Left forelimb (tissue), 1 donor: ENCODE measurements at regions not wholly inside any gene's neighbourhood (a gene's known extent, or its start where the extent isn't known, plus 50 kb on each side); places are given as distances from the start of the nearest gene placed in this dataset.

Experiments used
- DNase-seq: peaks from one replicate; pipeline ENCODE4 v3.0.0-alpha.2; 2018; ENCODE audit warnings: low spot score

DNA sequence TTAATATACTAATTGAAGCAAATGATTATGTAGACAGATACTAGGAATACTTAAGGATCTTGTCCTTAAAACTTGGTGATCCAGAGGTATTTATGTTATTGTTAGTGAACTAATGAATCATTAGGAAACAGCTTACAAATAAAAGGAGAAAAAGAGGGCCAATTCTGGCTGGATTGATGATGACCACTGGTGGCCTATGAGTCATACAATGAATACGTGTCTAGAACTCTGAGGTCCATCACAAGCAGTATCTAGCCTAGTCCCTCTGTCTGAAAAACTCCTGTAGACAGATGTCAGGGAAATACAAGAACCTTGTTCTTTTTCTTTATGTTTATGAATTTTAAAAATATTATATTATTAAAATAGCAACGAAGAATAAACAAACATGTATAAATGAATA, 51.7 kb upstream of the RTL1 start:
- no peak for DNase-seq

DNA sequence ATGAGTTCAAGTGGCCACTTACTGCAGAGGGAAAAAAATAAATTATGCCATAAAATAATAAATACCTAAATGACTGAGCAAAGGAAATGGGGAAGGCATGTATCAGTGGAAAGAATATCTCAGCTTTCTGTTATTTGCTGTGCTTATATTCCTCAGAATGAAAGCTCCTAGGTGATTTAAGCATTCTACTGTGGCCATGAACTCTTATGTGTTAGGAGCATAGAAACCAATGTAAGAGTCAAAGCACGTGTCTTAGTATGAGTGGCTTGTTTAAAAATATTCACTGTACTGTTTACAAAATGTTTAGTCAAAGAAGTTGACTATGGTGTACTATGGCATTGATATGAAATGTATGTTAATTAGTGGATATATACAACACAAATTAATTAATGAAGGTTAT, 59.0 kb upstream of the RTL1 start:
- no peak for DNase-seq

DNA sequence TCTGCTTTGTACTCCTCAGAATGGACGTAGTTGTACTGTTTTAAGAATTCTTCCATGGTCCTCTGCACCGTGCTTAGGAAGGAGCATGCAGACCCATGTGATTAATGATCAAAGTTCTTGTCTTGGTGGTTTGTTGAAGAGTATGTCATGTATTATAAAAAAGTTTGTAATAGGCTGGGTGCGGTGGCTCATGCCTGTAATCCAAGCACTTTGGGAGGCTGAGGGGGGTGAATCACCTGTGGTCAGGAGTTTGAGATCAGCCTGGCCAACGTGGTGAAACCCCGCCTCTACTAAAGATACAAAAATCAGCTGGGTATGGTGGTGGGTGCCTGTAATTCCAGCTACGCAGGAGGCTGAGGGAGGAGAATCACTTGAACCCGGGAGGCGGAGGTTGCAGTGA, 61.8 kb upstream of the RTL1 start:
- no peak for DNase-seq

DNA sequence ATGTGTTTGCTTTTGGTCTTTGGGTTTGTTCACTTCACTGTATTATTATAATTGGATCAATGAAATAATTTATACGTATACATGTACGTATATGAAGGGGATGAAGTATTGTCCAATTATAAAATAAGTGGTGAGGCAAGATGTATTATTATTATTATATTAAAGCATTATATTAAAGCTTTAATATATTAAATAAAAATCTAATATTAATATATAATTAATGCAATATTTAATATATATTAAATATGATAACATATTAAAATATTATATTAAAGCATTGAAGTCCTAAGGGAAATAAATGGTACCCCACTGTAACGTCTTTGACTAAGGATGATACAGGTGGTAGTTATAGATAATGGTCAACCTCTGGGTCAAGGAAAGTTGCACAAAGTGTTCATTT, 63.7 kb upstream of the RTL1 start:
- no peak for DNase-seq

DNA sequence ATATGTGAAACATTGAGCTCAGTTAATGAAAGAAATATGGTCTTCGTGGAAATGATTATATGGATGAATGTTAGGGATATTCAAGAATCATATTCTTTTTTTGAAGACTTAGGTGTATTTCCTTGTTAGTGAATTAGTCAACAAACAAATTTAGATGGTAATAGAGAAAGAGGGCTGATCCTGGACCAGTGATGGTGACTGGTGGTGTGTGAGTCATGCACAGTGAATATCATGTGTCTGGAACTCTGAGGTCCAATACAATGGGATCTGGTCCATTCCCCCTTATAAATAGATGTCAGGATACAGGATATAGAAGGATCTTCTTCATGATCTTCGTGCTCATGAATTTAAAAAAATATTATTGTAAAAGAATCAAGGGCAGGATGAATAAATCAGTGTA, 64.4 kb upstream of the RTL1 start:
- DNase-seq, result no peak

DNA sequence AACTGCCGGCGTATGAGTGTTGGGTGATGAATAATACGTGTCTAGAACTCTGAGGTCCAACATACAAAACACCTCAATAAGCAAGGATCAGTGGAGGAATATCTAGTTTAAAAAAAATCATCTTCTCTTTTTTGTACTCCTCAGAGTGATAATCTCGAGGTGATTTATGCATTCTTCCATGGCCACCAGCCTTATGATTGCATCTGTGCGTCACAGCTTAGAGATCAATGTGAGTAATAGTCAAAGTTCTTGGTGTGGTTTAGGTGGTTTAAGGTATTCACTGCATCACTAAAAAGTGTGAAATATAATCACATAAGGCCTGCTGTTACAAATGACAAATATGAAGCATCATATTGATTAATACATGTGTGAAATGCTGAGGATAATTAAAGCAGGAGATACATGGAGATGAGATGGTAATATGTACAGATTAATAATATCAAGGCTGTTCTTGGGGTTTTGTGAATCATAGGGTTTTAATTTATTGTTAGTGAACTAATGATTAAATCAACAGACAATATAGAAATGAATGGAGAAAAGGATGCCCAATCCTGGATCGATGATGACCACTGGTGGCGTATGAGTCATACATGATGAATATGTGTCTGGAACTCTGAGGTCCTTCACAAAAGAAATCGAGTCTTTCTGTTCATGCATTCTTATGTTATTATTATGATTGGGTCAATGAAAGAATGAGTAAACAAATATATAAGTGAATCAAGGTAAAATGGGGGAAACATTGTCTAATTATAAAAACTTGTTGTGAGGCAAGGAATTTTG, 68.8 kb upstream of the RTL1 start:
- DNase-seq, result no peak

DNA sequence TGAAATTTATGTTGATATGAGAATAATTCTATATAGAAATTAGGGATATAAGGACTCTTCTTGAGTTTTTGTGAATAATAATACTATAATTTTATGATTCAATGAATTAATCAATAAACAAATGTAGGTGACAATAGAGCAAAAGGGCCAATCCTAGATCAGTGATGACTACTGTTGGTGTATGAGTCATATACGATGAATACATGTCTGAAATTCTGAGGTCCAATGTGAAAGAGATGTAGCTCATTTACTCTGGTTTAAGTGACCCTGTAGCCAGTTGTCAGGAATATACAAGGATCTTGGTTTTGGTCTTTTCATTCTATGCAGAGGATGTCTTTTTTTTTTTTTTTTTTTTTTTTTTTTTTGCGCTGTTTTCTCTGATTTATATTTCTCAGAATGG, 72.1 kb upstream of the RTL1 start:
- no peak for DNase-seq

DNA sequence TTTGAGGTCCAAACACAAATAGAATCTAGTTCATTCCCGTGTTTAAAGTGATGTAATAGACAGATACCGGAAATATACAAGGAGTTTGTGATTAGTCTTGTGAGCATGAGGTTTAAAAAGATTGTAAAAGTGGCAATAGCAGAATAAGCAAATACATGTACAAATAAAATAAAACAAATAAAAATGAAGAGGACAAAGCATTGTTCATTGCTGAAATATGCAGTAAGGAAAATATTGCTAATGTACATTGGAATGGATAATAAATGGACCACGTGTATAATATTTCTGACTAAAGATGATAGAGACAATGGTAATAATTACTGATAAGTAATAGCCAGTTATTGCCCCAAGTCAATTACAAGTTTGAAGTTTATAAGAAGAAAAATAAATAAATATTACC, 75.6 kb upstream of the RTL1 start:
- no peak for DNase-seq

DNA sequence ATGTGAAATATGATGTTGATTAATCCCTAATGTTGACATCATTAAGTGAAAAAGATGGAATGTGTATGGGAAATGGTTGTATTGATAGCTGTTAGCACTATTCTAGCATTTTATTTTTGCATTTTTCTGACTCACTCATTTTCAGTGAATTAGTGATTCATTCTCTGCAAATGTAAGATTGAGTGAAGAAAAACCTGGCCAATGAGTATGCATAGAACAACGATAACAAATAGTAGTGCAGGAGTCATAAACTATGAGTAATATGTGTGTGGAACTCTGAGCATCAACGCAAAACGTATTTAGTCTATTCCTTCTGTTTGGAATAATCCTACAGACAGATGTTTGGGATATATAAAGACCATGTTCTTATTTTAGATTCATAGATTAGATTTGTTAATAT, 76.3 kb upstream of the RTL1 start:
- DNase-seq, result no peak

DNA sequence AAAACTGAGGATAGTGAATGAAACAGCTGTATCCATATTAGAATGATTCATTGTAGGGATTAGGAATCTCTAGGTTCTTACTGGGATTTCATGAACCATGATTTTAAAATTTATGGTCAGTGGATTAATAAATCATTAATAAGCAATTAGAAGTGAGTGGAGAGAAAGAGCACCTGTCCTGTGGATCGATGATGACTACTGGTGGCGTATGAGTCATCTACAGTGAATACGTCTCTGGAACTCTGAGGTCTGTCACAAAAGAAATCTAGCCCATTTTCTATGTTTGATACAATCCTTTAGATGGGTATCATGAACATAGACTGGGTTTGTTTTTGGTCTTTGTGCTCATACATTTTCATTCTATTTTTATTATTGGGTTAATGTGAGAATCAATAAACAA, 77.3 kb upstream of the RTL1 start:
- no peak for DNase-seq

DNA sequence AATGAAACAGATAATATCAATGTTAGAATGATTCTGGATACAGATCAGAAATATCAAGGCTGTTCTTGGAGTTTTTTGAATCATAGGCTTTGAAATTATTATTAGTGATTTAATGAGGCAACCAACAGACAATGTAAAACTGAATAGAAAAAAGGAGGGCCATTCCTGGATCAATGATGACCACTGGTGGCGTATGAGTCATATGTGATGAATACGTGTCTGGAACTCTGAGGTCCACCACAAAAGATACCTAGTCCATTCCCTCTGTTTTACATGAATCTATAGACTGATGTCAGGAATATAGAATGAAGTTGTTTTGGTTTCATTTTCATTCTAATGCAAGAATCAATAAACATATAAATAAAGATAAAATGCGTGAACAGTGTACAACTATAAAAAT, 78.3 kb upstream of the RTL1 start:
- DNase-seq, result no peak

DNA sequence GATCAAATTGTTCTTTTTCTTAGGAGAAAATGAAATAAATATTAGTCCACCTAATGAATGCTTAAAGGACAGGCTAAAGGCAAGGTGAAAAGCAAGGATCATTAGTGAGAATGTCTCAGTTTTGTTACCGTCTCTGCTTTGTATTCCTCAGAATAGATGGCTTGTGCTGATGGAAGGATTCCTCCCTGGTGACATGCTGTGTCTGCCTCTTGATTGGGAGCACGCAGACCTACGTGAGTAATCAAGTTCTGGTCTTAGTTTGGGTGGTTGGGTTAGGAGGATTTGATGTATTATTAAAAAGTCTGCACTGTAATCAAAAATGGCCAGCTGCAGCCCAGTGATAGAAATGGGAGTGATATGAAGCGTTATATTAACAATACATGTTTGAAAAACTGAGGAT, 78.8 kb upstream of the RTL1 start:
- no peak for DNase-seq

DNA sequence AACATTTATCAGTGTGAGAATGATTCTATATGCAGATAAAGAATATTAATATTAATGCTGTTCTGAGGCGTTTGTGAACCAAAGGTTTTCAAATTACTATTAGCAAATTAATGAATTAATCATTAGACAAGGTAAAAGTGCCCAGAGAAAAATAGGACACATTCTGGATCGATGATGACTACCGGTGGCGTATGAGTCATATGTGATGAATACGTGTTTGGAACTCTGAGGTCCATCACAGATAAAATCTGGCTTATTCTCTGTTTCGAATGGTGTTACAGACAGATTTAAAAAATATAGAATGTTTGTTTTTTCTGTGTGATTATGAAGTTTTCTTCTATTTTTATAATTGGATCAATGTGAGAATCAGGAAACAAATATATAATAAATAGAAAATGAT, 79.2 kb upstream of the RTL1 start:
- no peak for DNase-seq

DNA sequence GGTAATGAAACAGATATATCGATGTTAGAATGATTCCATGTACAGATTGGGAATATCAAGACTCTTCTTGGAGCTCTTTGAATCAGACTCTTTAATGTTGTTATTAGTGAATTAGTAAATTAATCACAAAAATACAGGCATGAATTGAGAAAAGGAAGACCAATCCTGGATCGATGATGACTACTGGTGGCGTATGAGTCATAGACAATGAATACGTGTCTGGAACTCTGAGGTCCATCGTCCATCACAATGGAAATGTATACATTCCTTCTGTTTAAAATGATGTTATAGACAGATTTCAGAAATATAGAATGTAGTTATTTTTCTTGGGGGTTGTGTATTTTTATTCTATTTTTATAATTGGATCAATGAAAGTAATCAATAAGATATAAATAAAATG, 80.2 kb upstream of the RTL1 start:
- no peak for DNase-seq

DNA sequence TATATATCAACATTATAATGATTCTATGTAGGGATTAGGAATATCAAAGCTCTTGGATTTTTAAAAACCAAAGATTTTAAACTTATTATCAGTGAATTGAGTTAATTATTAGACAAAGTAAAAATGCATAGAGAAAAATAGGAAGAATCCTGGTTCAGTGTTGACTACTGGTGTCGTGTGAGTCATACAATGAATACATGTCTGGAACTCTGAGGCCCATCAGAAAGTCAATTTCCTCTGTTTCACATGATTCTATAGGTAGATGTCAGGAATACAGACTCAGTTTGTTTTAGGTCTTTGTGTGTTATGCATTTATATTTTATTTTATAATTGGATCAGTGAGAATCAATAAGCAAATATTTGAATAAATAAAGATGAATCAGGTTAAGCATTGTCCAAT, 84.5 kb upstream of the RTL1 start:
- DNase-seq, result no peak

DNA sequence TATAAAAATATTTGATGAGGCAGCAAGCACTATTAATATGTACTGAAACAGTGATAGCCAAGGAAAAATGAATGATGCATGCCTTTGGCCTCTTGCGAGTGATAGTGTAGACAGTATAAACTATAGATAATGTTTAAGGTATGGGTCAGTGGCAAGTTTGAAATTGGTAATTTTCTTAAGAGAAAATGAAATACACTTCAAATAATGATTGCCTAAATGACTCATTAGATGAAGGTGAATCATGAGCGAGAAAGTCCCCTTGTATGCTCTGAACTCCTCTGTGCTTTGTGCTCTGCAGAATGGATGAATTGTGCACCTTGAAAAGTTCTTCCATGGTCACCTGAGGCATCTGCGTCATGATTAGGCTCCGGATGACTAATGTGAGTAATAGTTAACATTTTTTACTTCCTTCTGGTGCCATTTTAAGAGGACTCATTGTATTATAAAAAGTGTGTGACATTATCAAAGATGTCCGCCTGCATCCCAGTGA, 84.9 kb upstream of the RTL1 start:
- no peak for DNase-seq

DNA sequence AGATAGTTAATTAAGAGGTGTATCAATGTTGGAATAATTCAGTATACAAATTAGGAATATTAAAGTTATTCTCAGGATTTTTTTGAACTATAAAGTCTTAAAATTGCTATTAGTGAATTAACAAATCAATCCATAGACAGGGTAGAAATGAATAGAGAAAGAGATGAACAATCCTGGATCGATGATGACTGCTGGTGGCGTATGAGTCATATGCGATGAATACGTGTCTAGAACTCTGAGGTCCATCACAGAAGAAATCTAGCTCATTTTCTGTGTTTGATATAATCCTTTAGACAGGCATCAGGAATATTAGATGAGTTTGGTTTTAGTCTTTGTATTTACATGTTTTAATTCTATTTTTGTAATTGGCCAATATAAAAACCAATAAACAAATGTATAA, 85.4 kb upstream of the RTL1 start:
- no peak for DNase-seq

DNA sequence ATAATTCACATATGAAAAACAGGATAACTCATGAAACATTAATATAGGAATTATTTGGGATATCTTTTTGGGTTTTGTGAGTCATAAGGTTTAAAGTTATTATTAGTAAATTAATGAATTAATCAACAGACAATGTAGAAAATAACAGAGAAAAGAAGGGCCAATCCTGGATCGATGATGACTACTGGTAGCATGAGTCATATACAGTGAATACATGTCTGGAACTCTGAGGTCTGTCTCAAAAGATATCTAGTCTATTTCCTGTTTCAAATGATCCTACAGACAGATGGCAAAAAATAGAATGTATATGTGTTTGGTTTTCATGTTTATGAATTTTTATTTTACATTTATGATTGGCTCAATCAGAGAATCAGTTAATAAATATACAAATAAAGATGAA, 86.4 kb upstream of the RTL1 start:
- DNase-seq, result no peak

DNA sequence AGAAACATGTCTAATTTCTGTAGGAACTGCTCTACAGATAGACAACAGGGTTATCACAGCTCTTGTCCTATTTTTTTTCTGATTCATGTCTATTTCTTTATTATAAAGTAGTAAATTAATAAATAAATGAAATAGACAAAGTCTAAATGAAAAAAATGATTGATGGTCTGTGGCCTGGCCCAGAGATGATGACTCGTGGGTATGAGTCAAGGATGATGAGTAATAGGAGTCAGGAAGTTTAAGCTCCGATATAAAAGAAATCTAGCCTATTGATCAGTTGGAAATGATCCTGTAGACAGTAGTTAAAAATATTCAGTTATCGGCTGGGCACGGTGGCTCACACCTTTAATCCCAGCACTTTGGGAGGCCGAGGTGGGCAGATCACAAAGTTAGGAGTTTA, 90.6 kb upstream of the RTL1 start:
- no peak for DNase-seq

DNA sequence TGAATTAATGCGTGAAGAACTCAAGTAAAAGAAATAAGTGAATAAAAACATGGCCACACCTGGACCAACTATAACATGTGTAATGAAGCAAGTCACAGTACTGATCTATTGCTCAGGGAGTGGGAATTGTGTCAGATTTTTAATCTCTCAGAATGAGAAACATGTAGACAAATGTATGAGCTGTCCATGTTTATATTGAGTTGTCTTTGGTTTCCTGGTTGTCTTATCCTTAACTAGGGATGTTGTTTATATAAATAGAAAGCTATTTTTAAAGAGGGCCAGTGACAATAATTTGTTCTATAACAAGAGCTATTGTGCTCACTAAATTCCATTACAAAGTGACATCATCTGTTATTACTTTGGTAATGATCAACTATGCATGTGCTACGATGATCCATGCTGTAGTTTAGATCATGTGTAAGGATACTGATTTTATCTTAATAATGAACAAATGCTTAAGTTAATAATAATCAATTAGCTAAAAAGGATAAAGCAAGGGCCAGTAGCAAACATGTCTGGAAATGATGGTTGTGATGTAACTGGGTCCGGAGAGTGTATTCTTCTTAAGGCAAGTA, 91.3 kb upstream of the RTL1 start:
- no peak for DNase-seq

DNA sequence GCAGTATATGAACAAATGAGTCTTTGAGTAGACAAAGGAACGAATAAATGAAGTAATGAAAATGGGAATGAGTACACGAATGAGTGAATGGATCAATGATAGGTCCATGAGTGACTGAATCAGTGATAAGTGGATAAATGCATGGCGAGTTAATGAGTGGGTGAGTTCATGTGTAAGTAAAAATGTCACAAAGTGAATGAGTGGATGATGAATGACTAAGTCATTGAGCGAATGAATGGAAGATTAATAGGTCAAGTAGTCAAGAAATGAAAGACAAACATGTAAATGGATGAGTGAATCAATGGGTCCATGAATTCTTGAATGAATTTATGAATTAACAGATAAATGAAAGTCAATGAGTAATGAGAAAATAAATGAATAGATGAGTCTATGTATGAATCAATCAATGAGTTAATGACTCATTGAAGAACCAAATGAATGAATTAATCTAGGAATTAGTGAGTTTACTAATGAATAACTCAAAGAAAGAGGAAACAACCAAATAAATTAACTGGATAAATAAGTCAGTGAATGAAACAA, 97.3 kb upstream of the RTL1 start:
- no peak for DNase-seq

DNA sequence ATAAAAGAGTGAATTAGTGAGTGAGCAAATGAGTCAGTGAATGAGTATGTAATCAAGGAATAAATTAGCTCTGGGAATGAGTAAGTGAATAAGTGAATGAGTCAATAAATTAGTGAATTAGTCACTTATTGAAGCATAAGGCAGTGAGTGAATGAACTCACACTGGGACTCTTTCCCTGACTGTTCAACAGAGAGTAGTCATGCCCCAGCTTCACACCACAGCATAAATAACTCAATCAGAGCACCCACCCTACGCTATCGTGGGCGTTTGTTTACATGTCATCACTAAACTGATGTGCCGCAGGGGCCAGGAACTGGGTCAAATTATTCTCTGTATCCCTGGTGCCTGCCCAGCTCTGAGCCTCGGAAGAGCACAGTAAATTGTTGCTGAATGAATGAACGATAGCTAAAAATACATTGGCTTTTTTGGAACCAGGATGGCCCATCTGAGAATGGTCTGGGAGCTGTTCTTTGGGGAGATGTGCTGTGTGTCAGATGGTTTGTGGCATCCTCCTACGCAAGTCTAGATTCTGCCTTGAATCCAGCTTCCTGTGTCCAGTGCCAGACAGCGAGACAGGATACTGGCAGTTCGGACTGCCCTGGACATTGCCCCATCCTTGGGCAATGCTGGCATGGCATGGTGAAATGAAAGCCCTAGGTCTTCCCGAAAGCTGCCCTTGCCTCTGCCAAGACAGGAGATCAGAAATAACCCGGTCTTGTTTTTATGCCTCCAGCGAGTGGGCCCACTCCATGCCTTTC, 98.0 kb upstream of the RTL1 start:
- no peak for DNase-seq

DNA sequence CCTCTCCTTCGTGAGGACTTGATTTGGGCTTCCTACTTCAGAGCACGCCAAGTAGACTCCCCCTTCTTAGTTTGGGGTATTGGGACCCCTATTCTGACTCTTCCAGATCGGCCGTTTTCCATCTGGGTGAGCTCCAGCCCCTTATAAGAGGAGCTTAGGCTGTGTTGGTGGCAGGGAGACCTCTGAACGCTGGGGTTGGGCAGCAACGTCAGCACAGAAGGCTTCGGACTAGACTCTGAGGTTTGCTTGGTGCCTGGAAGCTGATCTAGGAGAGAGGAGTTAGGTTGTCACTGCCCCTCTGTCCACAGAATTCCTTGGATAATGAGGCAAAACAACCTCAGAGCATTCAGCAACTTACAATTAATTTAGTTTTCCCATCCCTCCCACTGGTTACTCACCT, 99.2 kb upstream of the RTL1 start:
- no peak for DNase-seq
